PC-9 (cell line): ENCODE measurements at regions not wholly inside any gene's neighbourhood (a gene's known extent, or its start where the extent isn't known, plus 50 kb on each side); places are given as distances from the start of the nearest gene placed in this dataset.

Experiments
- EZH2 ChIP-seq: fragments of 200-600 bp; sonication (generic); IDR thresholded peaks from 2 replicates; pipeline ENCODE4 v1.8.0; 2017; ENCODE audit warnings: antibody characterized with exemption, low read depth
- TF ChIP-seq, protein P1 (sequence below): fragments of 200-600 bp; sonication (generic); conservative IDR thresholded peaks from 2 replicates; pipeline ENCODE4 v1.6.1; 2017; ENCODE audit warnings: mixed run types, antibody characterized with exemption, mild to moderate bottlenecking, moderate library complexity

DNA sequence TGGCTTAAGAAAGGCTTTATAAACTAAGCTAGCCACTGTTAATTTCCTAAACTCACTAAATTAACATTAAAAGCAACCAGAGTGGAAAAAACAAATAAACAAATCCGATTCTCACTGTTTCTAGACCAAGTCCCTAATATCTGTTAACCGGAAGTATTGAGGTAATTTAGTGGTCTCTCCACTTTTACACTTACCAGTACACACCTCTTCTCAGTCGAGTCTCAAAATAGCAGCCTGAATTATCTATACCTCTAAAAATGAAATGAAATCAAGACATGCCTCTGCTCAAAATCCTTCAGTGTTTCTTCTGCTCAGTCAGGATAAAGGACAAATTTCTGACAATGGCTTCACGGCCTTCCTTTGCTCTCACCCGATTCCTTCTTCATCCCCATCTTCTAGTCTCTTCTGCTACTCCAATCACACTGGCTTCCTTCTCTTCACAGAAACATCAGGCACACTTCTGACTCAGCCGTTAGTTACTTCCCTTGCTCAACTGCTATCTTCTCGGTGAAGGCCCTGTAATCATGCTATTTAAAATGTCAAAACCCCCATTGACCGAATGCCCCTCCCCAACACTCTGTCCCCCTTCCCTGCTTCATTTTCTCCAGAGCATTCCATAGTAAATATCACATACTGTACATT is 161.3 kb downstream of the KITLG start:
- TF ChIP-seq, protein P1, sequence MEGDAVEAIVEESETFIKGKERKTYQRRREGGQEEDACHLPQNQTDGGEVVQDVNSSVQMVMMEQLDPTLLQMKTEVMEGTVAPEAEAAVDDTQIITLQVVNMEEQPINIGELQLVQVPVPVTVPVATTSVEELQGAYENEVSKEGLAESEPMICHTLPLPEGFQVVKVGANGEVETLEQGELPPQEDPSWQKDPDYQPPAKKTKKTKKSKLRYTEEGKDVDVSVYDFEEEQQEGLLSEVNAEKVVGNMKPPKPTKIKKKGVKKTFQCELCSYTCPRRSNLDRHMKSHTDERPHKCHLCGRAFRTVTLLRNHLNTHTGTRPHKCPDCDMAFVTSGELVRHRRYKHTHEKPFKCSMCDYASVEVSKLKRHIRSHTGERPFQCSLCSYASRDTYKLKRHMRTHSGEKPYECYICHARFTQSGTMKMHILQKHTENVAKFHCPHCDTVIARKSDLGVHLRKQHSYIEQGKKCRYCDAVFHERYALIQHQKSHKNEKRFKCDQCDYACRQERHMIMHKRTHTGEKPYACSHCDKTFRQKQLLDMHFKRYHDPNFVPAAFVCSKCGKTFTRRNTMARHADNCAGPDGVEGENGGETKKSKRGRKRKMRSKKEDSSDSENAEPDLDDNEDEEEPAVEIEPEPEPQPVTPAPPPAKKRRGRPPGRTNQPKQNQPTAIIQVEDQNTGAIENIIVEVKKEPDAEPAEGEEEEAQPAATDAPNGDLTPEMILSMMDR, result no peak
- no peak for TF ChIP-seq EZH2
